IgD-negative memory B cell (primary cell): ENCODE measurements at regions not wholly inside any gene's neighbourhood (a gene's known extent, or its start where the extent isn't known, plus 50 kb on each side); places are given as distances from the start of the nearest gene placed in this dataset.

Experiments
- H3K27ac Mint-ChIP-seq, 3 donors: one replicate each; pipeline ENCODE4 v1.8.0; 2020 to 2022; ENCODE audit warnings: mild to moderate bottlenecking in 3 of 3, mixed read lengths in 3 of 3, moderate library complexity in 1 of 3
- H3K27me3 Mint-ChIP-seq: one replicate; pipeline ENCODE4 v1.8.0; 2021; ENCODE audit warnings: mixed read lengths
- H3K36me3 Mint-ChIP-seq: one replicate; pipeline ENCODE4 v1.8.0; 2020; ENCODE audit warnings: mild to moderate bottlenecking, mixed read lengths
- H3K4me1 Mint-ChIP-seq, 3 donors: one replicate each; pipeline ENCODE4 v1.8.0; 2020 to 2022; ENCODE audit warnings: mixed read lengths in 3 of 3, mild to moderate bottlenecking in 1 of 3
- H3K4me3 Mint-ChIP-seq, 4 donors: one replicate each; pipeline ENCODE4 v1.8.0; 2020 to 2022; ENCODE audit warnings: mild to moderate bottlenecking in 4 of 4, mixed read lengths in 4 of 4, moderate library complexity in 3 of 4
- H3K9me3 Mint-ChIP-seq, 3 donors: one replicate each; pipeline ENCODE4 v1.8.0; 2020 to 2021; ENCODE audit warnings: mixed read lengths in 3 of 3, mild to moderate bottlenecking in 1 of 3

- H3K36me3 Mint-ChIP-seq: no peaks in the 10 kb centered on the region
- H3K27ac Mint-ChIP-seq: no peak overlapping the region
- H3K4me3 Mint-ChIP-seq: no peak overlapping the region
- no peaks in the 10 kb centered on the region for H3K9me3 Mint-ChIP-seq
- peaks cover 0 to 4% (median 3%) of the 10 kb centered on the region in 3 donors for H3K4me1 Mint-ChIP-seq
- H3K27me3 Mint-ChIP-seq: no peaks in the 10 kb centered on the region
Measured at GRCh38 chr6:113513086-113513485, 344.1 kb upstream of the MARCKS start.

GRCh38 chr6:113522376-113522775, 334.8 kb upstream of the MARCKS start:
- no peak overlapping the region for H3K27ac Mint-ChIP-seq
- no peak overlapping the region for H3K4me3 Mint-ChIP-seq
- no peaks in the 10 kb centered on the region for H3K27me3 Mint-ChIP-seq
- H3K9me3 Mint-ChIP-seq: no peaks in the 10 kb centered on the region
- H3K36me3 Mint-ChIP-seq: peaks cover 2% of the 10 kb centered on the region
- H3K4me1 Mint-ChIP-seq: no peaks in the 10 kb centered on the region

- H3K4me1 Mint-ChIP-seq: no peaks in the 10 kb centered on the region
- no peak overlapping the region for H3K27ac Mint-ChIP-seq
- H3K36me3 Mint-ChIP-seq: peaks cover 2% of the 10 kb centered on the region
- no peaks in the 10 kb centered on the region for H3K9me3 Mint-ChIP-seq
- no peaks in the 10 kb centered on the region for H3K27me3 Mint-ChIP-seq
- H3K4me3 Mint-ChIP-seq: no peak overlapping the region
Measured at GRCh38 chr6:113524826-113525225, 332.3 kb upstream of the MARCKS start.

GRCh38 chr6:113526553-113526952, 330.6 kb upstream of the MARCKS start:
- H3K36me3 Mint-ChIP-seq: peaks cover 2% of the 10 kb centered on the region

GRCh38 chr6:113526995-113527394, 330.1 kb upstream of the MARCKS start:
- no peaks in the 10 kb centered on the region for H3K27me3 Mint-ChIP-seq
- no peak overlapping the region for H3K27ac Mint-ChIP-seq
- no peak overlapping the region for H3K4me3 Mint-ChIP-seq
- peaks cover 2% of the 10 kb centered on the region for H3K36me3 Mint-ChIP-seq
- H3K4me1 Mint-ChIP-seq: no peaks in the 10 kb centered on the region
- no peaks in the 10 kb centered on the region for H3K9me3 Mint-ChIP-seq

More at GRCh38 chr6:113526553-113526952, 330.6 kb upstream of the MARCKS start:
- Mint-ChIP-seq H3K27ac (no peak overlapping the region), H3K4me3 (no peak overlapping the region), H3K9me3 (no peaks in the 10 kb centered on the region), H3K27me3 (no peaks in the 10 kb centered on the region), H3K4me1 (no peaks in the 10 kb centered on the region)

- Mint-ChIP-seq H3K4me3 (no peak overlapping the region), H3K27me3 (no peaks in the 10 kb centered on the region), H3K36me3 (peaks cover 2% of the 10 kb centered on the region), H3K9me3 (no peaks in the 10 kb centered on the region), H3K27ac (no peak overlapping the region), H3K4me1 (no peaks in the 10 kb centered on the region)
Measured at GRCh38 chr6:113528111-113528510, 329.0 kb upstream of the MARCKS start.

GRCh38 chr6:113529196-113529595, 327.9 kb upstream of the MARCKS start:
- H3K27me3 Mint-ChIP-seq: no peaks in the 10 kb centered on the region
- H3K36me3 Mint-ChIP-seq: peaks cover 2% of the 10 kb centered on the region
- H3K4me3 Mint-ChIP-seq: no peak overlapping the region

GRCh38 chr6:113529879-113530278, 327.3 kb upstream of the MARCKS start:
- Mint-ChIP-seq H3K4me3 (no peak overlapping the region), H3K27me3 (no peaks in the 10 kb centered on the region), H3K4me1 (no peaks in the 10 kb centered on the region), H3K9me3 (no peaks in the 10 kb centered on the region), H3K36me3 (peaks cover 2% of the 10 kb centered on the region), H3K27ac (no peak overlapping the region)

More at GRCh38 chr6:113529196-113529595, 327.9 kb upstream of the MARCKS start:
- Mint-ChIP-seq H3K27ac (no peak overlapping the region), H3K4me1 (no peaks in the 10 kb centered on the region), H3K9me3 (no peaks in the 10 kb centered on the region)

GRCh38 chr6:113530769-113531168, 326.4 kb upstream of the MARCKS start:
- Mint-ChIP-seq H3K27ac (peak overlapping the region in 1 of 3 donors; percentile 9), H3K4me3 (peak overlapping the region in 1 of 4 donors; percentile 45), H3K27me3 (no peaks in the 10 kb centered on the region), H3K4me1 (no peaks in the 10 kb centered on the region), H3K36me3 (no peaks in the 10 kb centered on the region), H3K9me3 (no peaks in the 10 kb centered on the region)

GRCh38 chr6:113539202-113539601, 317.9 kb upstream of the MARCKS start:
- no peaks in the 10 kb centered on the region for H3K27me3 Mint-ChIP-seq

GRCh38 chr6:113539623-113540022, 317.5 kb upstream of the MARCKS start:
- Mint-ChIP-seq H3K27ac (peak overlapping the region in 1 of 3 donors; percentile 16), H3K4me1 (peaks cover 0 to 3% (median 0%) of the 10 kb centered on the region in 3 donors), H3K4me3 (no peak overlapping the region), H3K27me3 (no peaks in the 10 kb centered on the region), H3K36me3 (no peaks in the 10 kb centered on the region), H3K9me3 (peaks cover 0 to 1% (median 0%) of the 10 kb centered on the region in 3 donors)

More at GRCh38 chr6:113539202-113539601, 317.9 kb upstream of the MARCKS start:
- Mint-ChIP-seq H3K9me3 (peaks cover 0 to 1% (median 0%) of the 10 kb centered on the region in 3 donors), H3K4me3 (no peak overlapping the region), H3K4me1 (peaks cover 0 to 3% (median 0%) of the 10 kb centered on the region in 3 donors), H3K27ac (peak overlapping the region in 1 of 3 donors; percentile 16), H3K36me3 (no peaks in the 10 kb centered on the region)

GRCh38 chr6:113540466-113540865, 316.7 kb upstream of the MARCKS start:
- H3K27me3 Mint-ChIP-seq: no peaks in the 10 kb centered on the region
- no peaks in the 10 kb centered on the region for H3K36me3 Mint-ChIP-seq
- H3K4me1 Mint-ChIP-seq: peaks cover 0 to 3% (median 0%) of the 10 kb centered on the region in 3 donors
- no peak overlapping the region for H3K4me3 Mint-ChIP-seq
- H3K9me3 Mint-ChIP-seq: peaks cover 0 to 3% (median 0%) of the 10 kb centered on the region in 3 donors
- H3K27ac Mint-ChIP-seq: peak overlapping the region in 1 of 3 donors; percentile 3

- Mint-ChIP-seq H3K4me3 (no peak overlapping the region), H3K36me3 (peaks cover 2% of the 10 kb centered on the region), H3K9me3 (peaks cover 0 to 7% (median 1%) of the 10 kb centered on the region in 3 donors), H3K4me1 (peaks cover 0 to 2% (median 2%) of the 10 kb centered on the region in 3 donors), H3K27me3 (no peaks in the 10 kb centered on the region), H3K27ac (no peak overlapping the region)
Measured at GRCh38 chr6:113551168-113551567, 306.0 kb upstream of the MARCKS start.

GRCh38 chr6:113556775-113557174, 300.4 kb upstream of the MARCKS start:
- no peaks in the 10 kb centered on the region for H3K9me3 Mint-ChIP-seq
- no peaks in the 10 kb centered on the region for H3K4me1 Mint-ChIP-seq
- no peak overlapping the region for H3K27ac Mint-ChIP-seq
- no peak overlapping the region for H3K4me3 Mint-ChIP-seq
- no peaks in the 10 kb centered on the region for H3K27me3 Mint-ChIP-seq
- H3K36me3 Mint-ChIP-seq: peaks cover 2% of the 10 kb centered on the region

GRCh38 chr6:113558431-113558830, 298.7 kb upstream of the MARCKS start:
- no peak overlapping the region for H3K27ac Mint-ChIP-seq
- H3K4me3 Mint-ChIP-seq: no peak overlapping the region
- H3K27me3 Mint-ChIP-seq: no peaks in the 10 kb centered on the region
- peaks cover 0 to 5% (median 3%) of the 10 kb centered on the region in 3 donors for H3K4me1 Mint-ChIP-seq
- H3K9me3 Mint-ChIP-seq: no peaks in the 10 kb centered on the region
- no peaks in the 10 kb centered on the region for H3K36me3 Mint-ChIP-seq

GRCh38 chr6:113558966-113559365, 298.2 kb upstream of the MARCKS start:
- Mint-ChIP-seq H3K4me1 (peaks cover 0 to 5% (median 3%) of the 10 kb centered on the region in 3 donors), H3K36me3 (no peaks in the 10 kb centered on the region), H3K27ac (no peak overlapping the region), H3K27me3 (no peaks in the 10 kb centered on the region), H3K4me3 (no peak overlapping the region), H3K9me3 (no peaks in the 10 kb centered on the region)
